ENCODE measurements at regions not wholly inside any gene's neighbourhood (a gene's known extent, or its start where the extent isn't known, plus 50 kb on each side); places are given as distances from the start of the nearest gene placed in this dataset.

- Histone ChIP-seq H3K4me1 (ENCODE audit: control insufficient read depth, insufficient read depth, low read length, unreplicated experiment) (peaks cover 22% of the 10 kb centered on the region), H3K79me2 (ENCODE audit: control insufficient read depth, insufficient read depth, low read length, unreplicated experiment) (no peaks in the 10 kb centered on the region), H2AFZ (ENCODE audit: low read length, unreplicated experiment) (no peak overlapping the region), H3K36me3 (ENCODE audit: insufficient read depth, low read length) (no peaks in the 10 kb centered on the region), H3K4me3 (ENCODE audit: low read depth, low read length) (no peak overlapping the region), H3K27ac (ENCODE audit: low read depth, low read length) (no peak overlapping the region), H3K27me3 (ENCODE audit: insufficient read depth, low read length) (no peaks in the 10 kb centered on the region)
These were observed 194.3 kb downstream of the ARL4A start for GRCh38 chr7:12881712-12882111.

GRCh38 chr7:12882710-12883109 is 195.3 kb downstream of the ARL4A start:
- Histone ChIP-seq H2AFZ (ENCODE audit: low read length, unreplicated experiment) (no peak overlapping the region), H3K36me3 (ENCODE audit: insufficient read depth, low read length) (no peaks in the 10 kb centered on the region), H3K27me3 (ENCODE audit: insufficient read depth, low read length) (no peaks in the 10 kb centered on the region), H3K4me3 (ENCODE audit: low read depth, low read length) (no peak overlapping the region), H3K79me2 (ENCODE audit: control insufficient read depth, insufficient read depth, low read length, unreplicated experiment) (no peaks in the 10 kb centered on the region), H3K27ac (ENCODE audit: low read depth, low read length) (no peak overlapping the region), H3K4me1 (ENCODE audit: control insufficient read depth, insufficient read depth, low read length, unreplicated experiment) (peaks cover 22% of the 10 kb centered on the region)

GRCh38 chr7:12884033-12884432 is 196.6 kb downstream of the ARL4A start:
- peak overlapping the region; percentile 8; the same call in 1 of the 2 replicates for H3K4me3 ChIP-seq (ENCODE audit: low read depth, low read length)
- peak overlapping the region; percentile 54 for H3K27ac ChIP-seq (ENCODE audit: low read depth, low read length)
- H3K27me3 ChIP-seq (ENCODE audit: insufficient read depth, low read length) = no peaks in the 10 kb centered on the region
- H3K4me1 ChIP-seq (ENCODE audit: control insufficient read depth, insufficient read depth, low read length, unreplicated experiment) = peaks cover 27% of the 10 kb centered on the region
- H3K79me2 ChIP-seq (ENCODE audit: control insufficient read depth, insufficient read depth, low read length, unreplicated experiment) = no peaks in the 10 kb centered on the region
- peak overlapping the region; percentile 79 for H2AFZ ChIP-seq (ENCODE audit: low read length, unreplicated experiment)
- H3K36me3 ChIP-seq (ENCODE audit: insufficient read depth, low read length) = no peaks in the 10 kb centered on the region

- Histone ChIP-seq H3K27me3 (ENCODE audit: insufficient read depth, low read length) (no peaks in the 10 kb centered on the region), H3K36me3 (ENCODE audit: insufficient read depth, low read length) (no peaks in the 10 kb centered on the region), H3K79me2 (ENCODE audit: control insufficient read depth, insufficient read depth, low read length, unreplicated experiment) (no peaks in the 10 kb centered on the region), H2AFZ (ENCODE audit: low read length, unreplicated experiment) (peak overlapping the region; percentile 86), H3K4me1 (ENCODE audit: control insufficient read depth, insufficient read depth, low read length, unreplicated experiment) (peaks cover 32% of the 10 kb centered on the region), H3K27ac (ENCODE audit: low read depth, low read length) (peak overlapping the region; percentile 65), H3K4me3 (ENCODE audit: low read depth, low read length) (peak overlapping the region; percentile 4; the same call in 1 of the 2 replicates)
These were observed 197.5 kb downstream of the ARL4A start for GRCh38 chr7:12884856-12885440.

- no peak overlapping the region for H2AFZ ChIP-seq (ENCODE audit: low read length, unreplicated experiment)
- peaks cover 30% of the 10 kb centered on the region for H3K4me1 ChIP-seq (ENCODE audit: control insufficient read depth, insufficient read depth, low read length, unreplicated experiment)
- no peaks in the 10 kb centered on the region for H3K36me3 ChIP-seq (ENCODE audit: insufficient read depth, low read length)
- no peaks in the 10 kb centered on the region for H3K79me2 ChIP-seq (ENCODE audit: control insufficient read depth, insufficient read depth, low read length, unreplicated experiment)
- peak overlapping the region; percentile 57; the same call in 1 of the 2 replicates for H3K27ac ChIP-seq (ENCODE audit: low read depth, low read length)
- no peak overlapping the region for H3K4me3 ChIP-seq (ENCODE audit: low read depth, low read length)
- H3K27me3 ChIP-seq (ENCODE audit: insufficient read depth, low read length) = no peaks in the 10 kb centered on the region
These were observed 201.3 kb downstream of the ARL4A start for GRCh38 chr7:12888717-12889116.

GRCh38 chr7:12889391-12889790 is 202.0 kb downstream of the ARL4A start:
- Histone ChIP-seq H3K4me3 (ENCODE audit: low read depth, low read length) (no peak overlapping the region; the same call in 1 of the 2 replicates), H3K27me3 (ENCODE audit: insufficient read depth, low read length) (no peaks in the 10 kb centered on the region), H3K79me2 (ENCODE audit: control insufficient read depth, insufficient read depth, low read length, unreplicated experiment) (no peaks in the 10 kb centered on the region), H3K4me1 (ENCODE audit: control insufficient read depth, insufficient read depth, low read length, unreplicated experiment) (peaks cover 23% of the 10 kb centered on the region), H2AFZ (ENCODE audit: low read length, unreplicated experiment) (peak overlapping the region; percentile 47), H3K36me3 (ENCODE audit: insufficient read depth, low read length) (no peaks in the 10 kb centered on the region), H3K27ac (ENCODE audit: low read depth, low read length) (peak overlapping the region; percentile 57)

- H3K79me2 ChIP-seq (ENCODE audit: control insufficient read depth, insufficient read depth, low read length, unreplicated experiment) = no peaks in the 10 kb centered on the region
- H3K4me3 ChIP-seq (ENCODE audit: low read depth, low read length) = no peak overlapping the region
- H3K27ac ChIP-seq (ENCODE audit: low read depth, low read length) = no peak overlapping the region
- H3K4me1 ChIP-seq (ENCODE audit: control insufficient read depth, insufficient read depth, low read length, unreplicated experiment) = peaks cover 11% of the 10 kb centered on the region
- H2AFZ ChIP-seq (ENCODE audit: low read length, unreplicated experiment) = no peak overlapping the region
- H3K36me3 ChIP-seq (ENCODE audit: insufficient read depth, low read length) = no peaks in the 10 kb centered on the region
- no peaks in the 10 kb centered on the region for H3K27me3 ChIP-seq (ENCODE audit: insufficient read depth, low read length)
These were observed 203.2 kb downstream of the ARL4A start for GRCh38 chr7:12890586-12890985.

GRCh38 chr7:12893292-12893691 is 205.9 kb downstream of the ARL4A start:
- H3K4me3 ChIP-seq (ENCODE audit: low read depth, low read length) = no peak overlapping the region
- H2AFZ ChIP-seq (ENCODE audit: low read length, unreplicated experiment) = no peak overlapping the region
- no peaks in the 10 kb centered on the region for H3K36me3 ChIP-seq (ENCODE audit: insufficient read depth, low read length)
- H3K79me2 ChIP-seq (ENCODE audit: control insufficient read depth, insufficient read depth, low read length, unreplicated experiment) = no peaks in the 10 kb centered on the region
- H3K27me3 ChIP-seq (ENCODE audit: insufficient read depth, low read length) = no peaks in the 10 kb centered on the region
- H3K27ac ChIP-seq (ENCODE audit: low read depth, low read length) = no peak overlapping the region
- peaks cover 10% of the 10 kb centered on the region for H3K4me1 ChIP-seq (ENCODE audit: control insufficient read depth, insufficient read depth, low read length, unreplicated experiment)

GRCh38 chr7:12895296-12895695 is 207.9 kb downstream of the ARL4A start:
- H3K36me3 ChIP-seq (ENCODE audit: insufficient read depth, low read length) = no peaks in the 10 kb centered on the region
- no peaks in the 10 kb centered on the region for H3K4me1 ChIP-seq (ENCODE audit: control insufficient read depth, insufficient read depth, low read length, unreplicated experiment)
- H3K4me3 ChIP-seq (ENCODE audit: low read depth, low read length) = no peak overlapping the region
- no peaks in the 10 kb centered on the region for H3K27me3 ChIP-seq (ENCODE audit: insufficient read depth, low read length)
- H3K27ac ChIP-seq (ENCODE audit: low read depth, low read length) = no peak overlapping the region
- no peaks in the 10 kb centered on the region for H3K79me2 ChIP-seq (ENCODE audit: control insufficient read depth, insufficient read depth, low read length, unreplicated experiment)
- no peak overlapping the region for H2AFZ ChIP-seq (ENCODE audit: low read length, unreplicated experiment)

GRCh38 chr7:12896316-12896715 is 208.9 kb downstream of the ARL4A start:
- no peaks in the 10 kb centered on the region for H3K36me3 ChIP-seq (ENCODE audit: insufficient read depth, low read length)
- no peaks in the 10 kb centered on the region for H3K27me3 ChIP-seq (ENCODE audit: insufficient read depth, low read length)
- H3K79me2 ChIP-seq (ENCODE audit: control insufficient read depth, insufficient read depth, low read length, unreplicated experiment) = no peaks in the 10 kb centered on the region
- H3K4me3 ChIP-seq (ENCODE audit: low read depth, low read length) = no peak overlapping the region
- H3K27ac ChIP-seq (ENCODE audit: low read depth, low read length) = no peak overlapping the region
- no peaks in the 10 kb centered on the region for H3K4me1 ChIP-seq (ENCODE audit: control insufficient read depth, insufficient read depth, low read length, unreplicated experiment)
- no peak overlapping the region for H2AFZ ChIP-seq (ENCODE audit: low read length, unreplicated experiment)

- H2AFZ ChIP-seq (ENCODE audit: low read length, unreplicated experiment) = no peak overlapping the region
- no peaks in the 10 kb centered on the region for H3K79me2 ChIP-seq (ENCODE audit: control insufficient read depth, insufficient read depth, low read length, unreplicated experiment)
- H3K4me3 ChIP-seq (ENCODE audit: low read depth, low read length) = no peak overlapping the region
- H3K36me3 ChIP-seq (ENCODE audit: insufficient read depth, low read length) = no peaks in the 10 kb centered on the region
- no peaks in the 10 kb centered on the region for H3K27me3 ChIP-seq (ENCODE audit: insufficient read depth, low read length)
- no peaks in the 10 kb centered on the region for H3K4me1 ChIP-seq (ENCODE audit: control insufficient read depth, insufficient read depth, low read length, unreplicated experiment)
- no peak overlapping the region for H3K27ac ChIP-seq (ENCODE audit: low read depth, low read length)
These were observed 210.6 kb downstream of the ARL4A start for GRCh38 chr7:12898004-12898403.
